HepG2 (cell line): ENCODE measurements at regions not wholly inside any gene's neighbourhood (a gene's known extent, or its start where the extent isn't known, plus 50 kb on each side); places are given as distances from the start of the nearest gene placed in this dataset.

ENCODE experiments used
- ATAC-seq: fragments of 200-7000 bp; cut with Tn5 transposase; 3 replicates; pipeline ENCODE4 v1.9.1; 2020; ENCODE audit warnings: mild to moderate bottlenecking, moderate library complexity
- BruUV-seq: library from RNA; stranded (reverse); fragments of 400-500 nt; replicated peaks from 2 replicates; lab custom pipeline; 2021; lab: Mats Ljungman, UMichigan
- CTCF ChIA-PET: fragments of 300-600 bp; formaldehyde crosslinking; extraction: SDS; loops from one replicate; lab custom pipeline; 2021; ENCODE audit warnings: low total read pairs, inconsistent platforms, low intra/inter-chr PET ratio; lab: Yijun Ruan, JAX
- POLR2A ChIA-PET: fragments of 350-600 bp; sonication (Branson Sonifier 250); formaldehyde crosslinking; loops from one replicate; lab custom pipeline; 2020; ENCODE audit warnings: antibody characterized with exemption, inconsistent platforms; lab: Yijun Ruan, JAX
- DNase-seq: peaks from one replicate; pipeline ENCODE4 v3.0.0-alpha.2; 2015; ENCODE audit warnings: low spot score
- FAIRE-seq: peaks from 3 replicates; lab custom pipeline; 2011; peaks lifted over from hg19 to GRCh38; lab: Jason Lieb, UNC
- H2AFZ ChIP-seq: one replicate; pipeline ENCODE4 v1.6.1; 2011; ENCODE audit warnings: low read length, inconsistent platforms
- H3K27ac ChIP-seq: fragments of 300-600 bp; 3 replicates; pipeline ENCODE4 v1.8.0; 2011; ENCODE audit warnings: mixed run types, mild to moderate bottlenecking, mixed read lengths, low read length, inconsistent platforms; ENCODE audit not compliant: insufficient read depth; ENCODE audit errors: extremely low read length
- H3K27me3 ChIP-seq, 2 experiments: fragments of 200-600 bp in 1 of 2; 2 replicates in 1 of 2; 3 replicates in 1 of 2; pipeline versions ENCODE4 v1.6.0 to v1.8.0; 2011; ENCODE audit warnings: low read length in 2 of 2, mild to moderate bottlenecking in 2 of 2, moderate library complexity in 2 of 2, inconsistent platforms in 1 of 2; ENCODE audit not compliant: insufficient read depth in 2 of 2, control insufficient read depth in 1 of 2
- H3K36me3 ChIP-seq, 2 experiments: fragments of 200-600 bp in 1 of 2; replicated peaks in 1 of 2; 2 replicates in 1 of 2; 3 replicates in 1 of 2; pipeline versions ENCODE4 v1.5.1 to v1.8.0; 2011; ENCODE audit warnings: low read length in 2 of 2, inconsistent platforms in 1 of 2; ENCODE audit not compliant: insufficient read depth in 2 of 2, control insufficient read depth in 1 of 2
- H3K4me1 ChIP-seq: 2 replicates; pipeline ENCODE4 v1.5.1; 2012; ENCODE audit warnings: low read length, inconsistent platforms; ENCODE audit not compliant: insufficient read depth
- H3K4me2 ChIP-seq: 2 replicates; pipeline ENCODE4 v1.6.0; 2011; ENCODE audit warnings: low read depth, low read length, inconsistent platforms
- H3K4me3 ChIP-seq, 3 experiments: fragments of 200-600 bp in 1 of 3; sonication (generic), shearing (Covaris generic) in 1 of 3; replicated peaks in 1 of 3; 2 replicates each; pipeline ENCODE4 v1.5.1; 2011 to 2016; ENCODE audit warnings: low read length in 3 of 3, inconsistent platforms in 2 of 3, low read depth in 2 of 3, mild to moderate bottlenecking in 2 of 3, control low read depth in 1 of 3, mixed read lengths in 1 of 3; ENCODE audit not compliant: insufficient read depth in 1 of 3
- H3K79me2 ChIP-seq: one replicate; pipeline ENCODE4 v1.6.1; 2011; ENCODE audit warnings: low read length, inconsistent platforms; ENCODE audit not compliant: insufficient read depth
- H3K9ac ChIP-seq: 2 replicates; pipeline ENCODE4 v1.6.0; 2011; ENCODE audit warnings: mild to moderate bottlenecking, low read depth, low read length, inconsistent platforms; ENCODE audit not compliant: insufficient read depth
- H3K9me3 ChIP-seq: 2 replicates; pipeline ENCODE4 v1.5.1; 2012; ENCODE audit warnings: mild to moderate bottlenecking, low read length
- H4K20me1 ChIP-seq: 2 replicates; pipeline ENCODE4 v1.6.0; 2011; ENCODE audit warnings: inconsistent platforms, mild to moderate bottlenecking, low read length, moderate library complexity; ENCODE audit not compliant: insufficient read depth
- ARID2 ChIP-seq: sonication (generic); formaldehyde crosslinking; IDR thresholded peaks from 2 replicates; pipeline ENCODE4 v1.8.1; 2022; ENCODE audit warnings: mild to moderate bottlenecking, missing genetic modification reagents, borderline replicate concordance
- IKZF1 ChIP-seq: fragments of 450-650 bp; IDR thresholded peaks from 2 replicates; pipeline ENCODE4 v1.7.1; 2016
- MTA3 ChIP-seq: sonication (generic); formaldehyde crosslinking; IDR thresholded peaks from 2 replicates; pipeline ENCODE4 v1.4.0; 2020; ENCODE audit warnings: missing genetic modification reagents
- PAF1 ChIP-seq: IDR thresholded peaks from 2 replicates; pipeline ENCODE4 v1.6.1; 2016; ENCODE audit warnings: missing genetic modification reagents, missing compliant biosample characterization
- SP2 ChIP-seq: sonication (generic); formaldehyde crosslinking; IDR thresholded peaks from 2 replicates; pipeline ENCODE4 v1.5.1; 2020; ENCODE audit warnings: mild to moderate bottlenecking, missing genetic modification reagents
- SRF ChIP-seq: IDR thresholded peaks from 2 replicates; pipeline ENCODE4 v1.6.1; 2011; ENCODE audit warnings: mild to moderate bottlenecking, low read depth, low read length, moderate library complexity
- SRSF1 ChIP-seq: fragments of 200-400 bp; formaldehyde crosslinking; optimal IDR thresholded peaks from 2 replicates; pipeline ENCODE3; 2017; ENCODE audit warnings: mild to moderate bottlenecking, low read depth, low read length, moderate library complexity
- SUZ12 ChIP-seq: fragments of 150-350 bp; IDR thresholded peaks from 2 replicates; pipeline ENCODE4 v1.6.1; 2014; ENCODE audit warnings: low read depth, low read length
- TAF1 ChIP-seq: sonication (generic); formaldehyde crosslinking; IDR thresholded peaks from 2 replicates; pipeline ENCODE4 v1.4.0; 2020; ENCODE audit warnings: missing genetic modification reagents
- ZNF333 ChIP-seq: sonication (generic); formaldehyde crosslinking; IDR thresholded peaks from 2 replicates; pipeline ENCODE4 v1.4.0; 2020; ENCODE audit warnings: mild to moderate bottlenecking, missing genetic modification reagents, borderline replicate concordance
- ZNF33B ChIP-seq: sonication (generic); formaldehyde crosslinking; IDR thresholded peaks from 2 replicates; pipeline ENCODE4 v1.5.1; 2020; ENCODE audit warnings: mild to moderate bottlenecking, missing genetic modification reagents
- ZNF530 ChIP-seq: sonication (generic); formaldehyde crosslinking; IDR thresholded peaks from 2 replicates; pipeline ENCODE4 v1.5.0; 2020; ENCODE audit warnings: low read depth, mild to moderate bottlenecking, missing genetic modification reagents
- WGBS: methylation state at CpG from one replicate; pipeline ENCODE4 v1.1.6; 2017; ENCODE audit warnings: low lambda C conversion rate; 5-methylcytosine and 5-hydroxymethylcytosine counted together
- in situ Hi-C: cut with HindIII; loops from 2 replicates; pipeline ENCODE4 v1.10.0; 2017; ENCODE audit warnings: low pct_unique_long_range_greater_than_20kb; ENCODE audit not compliant: extremely low pct_ligation_motif_present
- intact Hi-C: fragments of 100-400 bp; cut with micrococcal nuclease; formaldehyde crosslinking; loops from one replicate; pipeline ENCODE4 v1.10.0; 2022; ENCODE audit not compliant: unreplicated experiment
- TF ChIP-seq, protein P1 (sequence below): sonication (generic); formaldehyde crosslinking; IDR thresholded peaks from 2 replicates; pipeline ENCODE4 v1.4.0; 2020; ENCODE audit warnings: missing genetic modification reagents, low read depth, mild to moderate bottlenecking, borderline replicate concordance
- TF ChIP-seq, protein P2 (sequence below): IDR thresholded peaks from 2 replicates; pipeline ENCODE4 v1.6.1; 2016
- TF ChIP-seq, protein P3 (sequence below): sonication (generic); formaldehyde crosslinking; IDR thresholded peaks from 2 replicates; pipeline ENCODE4 v1.8.0; 2022; ENCODE audit warnings: missing genetic modification reagents, mild to moderate bottlenecking, borderline replicate concordance
- TF ChIP-seq, protein P4 (sequence below): sonication (generic); formaldehyde crosslinking; IDR thresholded peaks from 2 replicates; pipeline ENCODE4 v1.4.0; 2020; ENCODE audit warnings: missing genetic modification reagents
- TF ChIP-seq, protein P5 (sequence below): sonication (generic); formaldehyde crosslinking; IDR thresholded peaks from 2 replicates; pipeline ENCODE4 v1.8.0; 2023; ENCODE audit warnings: mild to moderate bottlenecking, missing genetic modification reagents
- TF ChIP-seq, protein P6 (sequence below): sonication (generic); formaldehyde crosslinking; IDR thresholded peaks from 2 replicates; pipeline ENCODE4 v1.4.0; 2020; ENCODE audit warnings: missing genetic modification reagents

DNA sequence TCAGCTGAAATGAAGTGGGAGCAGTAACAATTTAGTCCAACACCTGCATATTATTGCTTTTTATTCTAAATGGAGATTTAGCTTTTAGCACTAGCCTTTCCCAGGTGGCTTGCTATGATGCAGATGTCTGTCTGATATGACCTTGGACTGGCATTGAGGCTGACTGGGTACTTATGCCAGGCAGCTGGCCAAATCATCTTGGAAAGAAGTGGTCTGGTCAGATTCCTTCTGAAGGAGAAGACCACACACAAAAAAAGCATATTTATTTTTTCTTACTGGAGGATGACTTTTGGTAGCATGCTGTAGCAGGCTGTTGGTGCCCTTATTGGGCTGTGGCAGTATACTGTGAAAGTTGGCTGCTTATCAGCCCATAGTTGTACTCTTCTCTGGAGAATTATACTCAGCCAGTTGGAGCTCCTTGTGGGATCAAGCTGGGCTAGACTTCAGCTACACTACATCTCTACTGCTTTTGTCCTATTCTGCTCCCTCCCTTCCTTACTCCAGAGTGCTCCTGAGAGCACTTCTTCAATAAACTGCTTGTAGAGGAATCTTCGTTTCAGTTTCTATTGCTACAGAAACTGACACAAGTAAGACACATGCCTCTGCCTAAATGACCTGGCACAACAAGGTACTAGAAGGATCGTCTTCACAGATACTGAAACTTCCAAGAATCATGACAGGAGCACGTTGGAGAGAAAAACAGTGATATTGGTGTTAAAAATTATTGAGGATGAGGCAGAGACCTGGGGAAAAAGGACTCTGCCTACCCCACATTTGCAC is 196.8 kb upstream of the RPS6KA3 start (continued):
- TF ChIP-seq, protein P1, sequence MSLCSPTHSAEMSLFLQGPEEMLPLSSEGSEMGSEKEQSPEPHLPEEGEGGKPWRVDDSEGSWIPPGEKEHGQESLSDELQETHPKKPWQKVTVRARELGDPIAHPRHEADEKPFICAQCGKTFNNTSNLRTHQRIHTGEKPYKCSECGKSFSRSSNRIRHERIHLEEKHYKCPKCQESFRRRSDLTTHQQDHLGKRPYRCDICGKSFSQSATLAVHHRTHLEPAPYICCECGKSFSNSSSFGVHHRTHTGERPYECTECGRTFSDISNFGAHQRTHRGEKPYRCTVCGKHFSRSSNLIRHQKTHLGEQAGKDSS (CRISPR knock-in tag): no peak
- TF ChIP-seq SP2 (CRISPR knock-in tag) (no peak), IKZF1 (no peak), TAF1 (no peak)
- TF ChIP-seq, protein P2, sequence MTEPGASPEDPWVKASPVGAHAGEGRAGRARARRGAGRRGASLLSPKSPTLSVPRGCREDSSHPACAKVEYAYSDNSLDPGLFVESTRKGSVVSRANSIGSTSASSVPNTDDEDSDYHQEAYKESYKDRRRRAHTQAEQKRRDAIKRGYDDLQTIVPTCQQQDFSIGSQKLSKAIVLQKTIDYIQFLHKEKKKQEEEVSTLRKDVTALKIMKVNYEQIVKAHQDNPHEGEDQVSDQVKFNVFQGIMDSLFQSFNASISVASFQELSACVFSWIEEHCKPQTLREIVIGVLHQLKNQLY (CRISPR knock-in tag): no peak

DNA sequence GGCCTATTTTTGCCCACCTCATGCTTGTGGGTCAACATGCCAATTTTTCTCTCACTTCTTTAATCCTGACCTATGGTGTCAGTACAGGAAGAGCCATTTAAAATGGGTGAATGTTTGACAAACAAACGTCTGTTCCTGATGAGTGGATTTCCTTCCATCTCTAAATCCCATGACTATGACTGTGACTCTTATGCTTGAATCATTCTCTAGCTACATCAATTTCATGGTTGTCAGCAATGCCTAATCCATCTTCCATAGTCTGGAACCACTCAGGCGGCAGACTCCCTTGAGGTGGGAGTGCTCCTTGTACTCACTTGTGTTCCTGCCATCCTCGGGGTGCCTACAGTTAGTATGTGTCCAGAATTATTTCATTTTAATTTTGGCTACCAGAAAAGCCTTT is 194.9 kb upstream of the RPS6KA3 start:
- Histone ChIP-seq H2AFZ (no peak overlapping the region), H3K9me3 (peaks cover 12% of the 10 kb centered on the region), H3K36me3 (no peaks in the 10 kb centered on the region), H3K4me1 (no peaks in the 10 kb centered on the region), H4K20me1 (no peaks in the 10 kb centered on the region), H3K4me3 (no peak overlapping the region), H3K9ac (no peak overlapping the region), H3K4me2 (no peak overlapping the region), H3K27me3 (no peaks in the 10 kb centered on the region), H3K79me2 (no peaks in the 10 kb centered on the region), H3K27ac (no peak overlapping the region)
- CTCF ChIA-PET: no interaction called here
- in situ Hi-C loops (no loop called here), intact Hi-C loops (no loop called here)
- FAIRE-seq (no peak), ATAC-seq (no peak), DNase-seq (no peak)
- WGBS: 91% methylated on average over 3 of the region's 3 CpGs
- POLR2A ChIA-PET: no interaction called here
- BruUV-seq: no TSS peak
- TF ChIP-seq ZNF333 (CRISPR knock-in tag) (no peak), ARID2 (CRISPR knock-in tag) (no peak), ZNF530 (CRISPR knock-in tag) (no peak), ZNF33B (CRISPR knock-in tag) (no peak), MTA3 (CRISPR knock-in tag) (no peak), SUZ12 (no peak), SRSF1 (no peak), SRF (no peak), PAF1 (CRISPR knock-in tag) (no peak)
- TF ChIP-seq, protein P3, sequence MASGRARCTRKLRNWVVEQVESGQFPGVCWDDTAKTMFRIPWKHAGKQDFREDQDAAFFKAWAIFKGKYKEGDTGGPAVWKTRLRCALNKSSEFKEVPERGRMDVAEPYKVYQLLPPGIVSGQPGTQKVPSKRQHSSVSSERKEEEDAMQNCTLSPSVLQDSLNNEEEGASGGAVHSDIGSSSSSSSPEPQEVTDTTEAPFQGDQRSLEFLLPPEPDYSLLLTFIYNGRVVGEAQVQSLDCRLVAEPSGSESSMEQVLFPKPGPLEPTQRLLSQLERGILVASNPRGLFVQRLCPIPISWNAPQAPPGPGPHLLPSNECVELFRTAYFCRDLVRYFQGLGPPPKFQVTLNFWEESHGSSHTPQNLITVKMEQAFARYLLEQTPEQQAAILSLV (CRISPR knock-in tag): no peak
- TF ChIP-seq, protein P4, sequence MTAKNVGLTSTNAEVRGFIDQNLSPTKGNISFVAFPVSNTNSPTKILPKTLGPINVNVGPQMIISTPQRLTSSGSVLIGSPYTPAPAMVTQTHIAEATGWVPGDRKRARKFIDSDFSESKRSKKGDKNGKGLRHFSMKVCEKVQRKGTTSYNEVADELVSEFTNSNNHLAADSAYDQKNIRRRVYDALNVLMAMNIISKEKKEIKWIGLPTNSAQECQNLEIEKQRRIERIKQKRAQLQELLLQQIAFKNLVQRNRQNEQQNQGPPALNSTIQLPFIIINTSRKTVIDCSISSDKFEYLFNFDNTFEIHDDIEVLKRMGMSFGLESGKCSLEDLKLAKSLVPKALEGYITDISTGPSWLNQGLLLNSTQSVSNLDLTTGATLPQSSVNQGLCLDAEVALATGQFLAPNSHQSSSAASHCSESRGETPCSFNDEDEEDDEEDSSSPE (CRISPR knock-in tag): no peak
- TF ChIP-seq, protein P5, sequence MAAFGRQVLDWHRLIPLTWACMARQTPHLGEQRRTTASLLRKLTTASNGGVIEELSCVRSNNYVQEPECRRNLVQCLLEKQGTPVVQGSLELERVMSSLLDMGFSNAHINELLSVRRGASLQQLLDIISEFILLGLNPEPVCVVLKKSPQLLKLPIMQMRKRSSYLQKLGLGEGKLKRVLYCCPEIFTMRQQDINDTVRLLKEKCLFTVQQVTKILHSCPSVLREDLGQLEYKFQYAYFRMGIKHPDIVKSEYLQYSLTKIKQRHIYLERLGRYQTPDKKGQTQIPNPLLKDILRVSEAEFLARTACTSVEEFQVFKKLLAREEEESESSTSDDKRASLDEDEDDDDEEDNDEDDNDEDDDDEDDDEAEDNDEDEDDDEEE (CRISPR knock-in tag): no peak
- TF ChIP-seq, protein P6, sequence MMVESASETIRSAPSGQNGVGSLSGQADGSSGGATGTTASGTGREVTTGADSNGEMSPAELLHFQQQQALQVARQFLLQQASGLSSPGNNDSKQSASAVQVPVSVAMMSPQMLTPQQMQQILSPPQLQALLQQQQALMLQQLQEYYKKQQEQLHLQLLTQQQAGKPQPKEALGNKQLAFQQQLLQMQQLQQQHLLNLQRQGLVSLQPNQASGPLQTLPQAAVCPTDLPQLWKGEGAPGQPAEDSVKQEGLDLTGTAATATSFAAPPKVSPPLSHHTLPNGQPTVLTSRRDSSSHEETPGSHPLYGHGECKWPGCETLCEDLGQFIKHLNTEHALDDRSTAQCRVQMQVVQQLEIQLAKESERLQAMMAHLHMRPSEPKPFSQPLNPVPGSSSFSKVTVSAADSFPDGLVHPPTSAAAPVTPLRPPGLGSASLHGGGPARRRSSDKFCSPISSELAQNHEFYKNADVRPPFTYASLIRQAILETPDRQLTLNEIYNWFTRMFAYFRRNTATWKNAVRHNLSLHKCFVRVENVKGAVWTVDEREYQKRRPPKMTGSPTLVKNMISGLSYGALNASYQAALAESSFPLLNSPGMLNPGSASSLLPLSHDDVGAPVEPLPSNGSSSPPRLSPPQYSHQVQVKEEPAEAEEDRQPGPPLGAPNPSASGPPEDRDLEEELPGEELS (CRISPR knock-in tag): no peak
